Stimulated activated naive B cell treated with anti-CD40 and anti-IgM and Interleukin-4, amounts not matched to agents 10 μg/mL and 1 μg/mL and 100 μg/mL, for 72 hours (primary cell): ENCODE measurements at regions not wholly inside any gene's neighbourhood (a gene's known extent, or its start where the extent isn't known, plus 50 kb on each side); places are given as distances from the start of the nearest gene placed in this dataset.

ENCODE experiments used
- ATAC-seq, 2 donors: fragments of 150-1000 bp; cut with Tn5 transposase; replicated peaks; 2 replicates each; pipeline ENCODE4 v1.10.0; 2021; ENCODE audit warnings: moderate library complexity in 1 of 2
- DNase-seq: peaks from one replicate; pipeline ENCODE4 v3.0.0; 2021
- H3K27ac Mint-ChIP-seq: one replicate; pipeline ENCODE4 v1.8.0; 2022; ENCODE audit warnings: mild to moderate bottlenecking, mixed read lengths
- H3K27me3 Mint-ChIP-seq, 2 donors: one replicate each; pipeline ENCODE4 v1.8.0; 2022; ENCODE audit warnings: mixed read lengths in 2 of 2
- H3K36me3 Mint-ChIP-seq, 2 donors: one replicate each; pipeline ENCODE4 v1.8.0; 2022; ENCODE audit warnings: mixed read lengths in 2 of 2, mild to moderate bottlenecking in 1 of 2
- H3K4me1 Mint-ChIP-seq, 2 donors: one replicate each; pipeline ENCODE4 v1.8.0; 2022; ENCODE audit warnings: mixed read lengths in 2 of 2, mild to moderate bottlenecking in 1 of 2
- H3K4me3 Mint-ChIP-seq, 2 donors: one replicate each; pipeline ENCODE4 v1.8.0; 2022; ENCODE audit warnings: mild to moderate bottlenecking in 2 of 2, mixed read lengths in 2 of 2, moderate library complexity in 1 of 2
- H3K9me3 Mint-ChIP-seq, 2 donors: one replicate each; pipeline ENCODE4 v1.8.0; 2022; ENCODE audit warnings: mixed read lengths in 2 of 2, mild to moderate bottlenecking in 1 of 2

- H3K36me3 Mint-ChIP-seq = no peaks in the 10 kb centered on the region
- H3K27ac Mint-ChIP-seq = no peak overlapping the region
- no peak overlapping the region for H3K4me3 Mint-ChIP-seq
- DNase-seq (no peak), ATAC-seq (no peak)
- no peaks in the 10 kb centered on the region for H3K4me1 Mint-ChIP-seq
- H3K9me3 Mint-ChIP-seq = no peaks in the 10 kb centered on the region
- no peaks in the 10 kb centered on the region for H3K27me3 Mint-ChIP-seq
Observed at GRCh38 chr1:83545066-83545862, 453.7 kb downstream of the TTLL7 start.

- Mint-ChIP-seq H3K4me3 (no peak overlapping the region), H3K9me3 (no peaks in the 10 kb centered on the region), H3K36me3 (no peaks in the 10 kb centered on the region), H3K4me1 (no peaks in the 10 kb centered on the region), H3K27ac (no peak overlapping the region), H3K27me3 (no peaks in the 10 kb centered on the region)
- ATAC-seq (no peak), DNase-seq (no peak)
Observed at GRCh38 chr1:83543222-83543973, 455.5 kb downstream of the TTLL7 start.

- no peak overlapping the region for H3K27ac Mint-ChIP-seq
- H3K27me3 Mint-ChIP-seq = no peaks in the 10 kb centered on the region
- no peak for DNase-seq
- peaks cover 5 to 8% of the 10 kb centered on the region in 2 donors for H3K9me3 Mint-ChIP-seq
- no peak for ATAC-seq
- H3K4me3 Mint-ChIP-seq = no peak overlapping the region
- no peaks in the 10 kb centered on the region for H3K36me3 Mint-ChIP-seq
- no peaks in the 10 kb centered on the region for H3K4me1 Mint-ChIP-seq
Observed at GRCh38 chr1:83531521-83532309, 467.2 kb downstream of the TTLL7 start.

GRCh38 chr1:83530506-83530905 is 468.4 kb downstream of the TTLL7 start:
- Mint-ChIP-seq H3K9me3 (peaks cover 5 to 8% of the 10 kb centered on the region in 2 donors), H3K4me1 (no peaks in the 10 kb centered on the region), H3K27me3 (no peaks in the 10 kb centered on the region), H3K36me3 (no peaks in the 10 kb centered on the region), H3K4me3 (no peak overlapping the region), H3K27ac (no peak overlapping the region)
- DNase-seq (no peak), ATAC-seq (no peak)

DNA sequence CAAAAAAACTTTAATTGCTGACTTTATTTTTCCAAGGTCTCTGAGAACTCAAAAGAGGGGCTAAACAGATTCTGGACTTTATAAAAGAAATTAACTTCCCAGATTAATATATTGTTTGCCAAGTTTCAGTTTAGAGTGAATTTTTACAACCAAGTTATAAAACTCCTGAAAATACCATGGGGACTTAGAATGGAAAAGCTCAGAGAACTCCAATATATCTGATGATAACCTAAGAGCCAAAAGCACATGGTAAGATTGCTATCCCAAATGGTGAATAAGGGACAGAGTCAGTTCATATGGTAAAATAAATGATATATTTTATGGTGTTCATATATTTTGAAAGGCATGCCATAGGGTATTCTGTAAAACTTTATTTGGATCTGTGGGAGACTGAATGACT is 470.9 kb downstream of the TTLL7 start:
- Mint-ChIP-seq H3K27me3 (no peaks in the 10 kb centered on the region), H3K4me1 (no peaks in the 10 kb centered on the region), H3K27ac (no peak overlapping the region), H3K4me3 (no peak overlapping the region), H3K36me3 (no peaks in the 10 kb centered on the region), H3K9me3 (peaks cover 0 to 4% of the 10 kb centered on the region in 2 donors)
- ATAC-seq (no peak), DNase-seq (no peak)

- Mint-ChIP-seq H3K36me3 (no peaks in the 10 kb centered on the region), H3K9me3 (no peaks in the 10 kb centered on the region), H3K27me3 (no peaks in the 10 kb centered on the region), H3K4me1 (no peaks in the 10 kb centered on the region), H3K4me3 (no peak overlapping the region), H3K27ac (no peak overlapping the region)
- ATAC-seq (no peak), DNase-seq (no peak)
Observed at GRCh38 chr1:83520797-83521196, 478.1 kb downstream of the TTLL7 start.

DNA sequence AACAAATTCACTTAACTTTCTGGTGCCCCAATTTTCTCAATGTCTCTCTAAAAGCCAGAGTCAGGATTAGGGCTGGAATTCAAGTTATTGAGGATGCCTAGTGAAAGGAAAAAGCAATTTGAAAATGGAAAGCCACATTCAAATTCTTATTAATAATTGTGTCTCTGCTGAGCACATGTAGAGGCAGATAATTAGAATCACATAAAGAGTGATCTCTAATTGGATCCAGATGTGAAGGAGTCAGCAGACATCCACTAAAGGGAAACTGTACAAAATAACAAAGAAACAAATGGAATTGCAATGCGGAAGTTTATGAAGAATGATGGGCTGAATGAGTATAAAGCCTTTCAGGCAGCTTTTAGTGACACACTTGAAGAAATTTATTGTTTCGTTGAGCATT is 482.6 kb downstream of the TTLL7 start:
- Mint-ChIP-seq H3K4me3 (no peak overlapping the region), H3K36me3 (no peaks in the 10 kb centered on the region), H3K27me3 (no peaks in the 10 kb centered on the region), H3K4me1 (no peaks in the 10 kb centered on the region), H3K9me3 (no peaks in the 10 kb centered on the region), H3K27ac (no peak overlapping the region)
- DNase-seq (no peak), ATAC-seq (no peak)

- Mint-ChIP-seq H3K4me3 (no peak overlapping the region), H3K4me1 (no peaks in the 10 kb centered on the region), H3K36me3 (no peaks in the 10 kb centered on the region), H3K9me3 (no peaks in the 10 kb centered on the region), H3K27me3 (no peaks in the 10 kb centered on the region), H3K27ac (no peak overlapping the region)
- no peak for DNase-seq
- ATAC-seq = no peak
Observed at GRCh38 chr1:83515578-83516154, 483.3 kb downstream of the TTLL7 start.

- no peak for ATAC-seq
- no peaks in the 10 kb centered on the region for H3K27me3 Mint-ChIP-seq
- no peak overlapping the region for H3K27ac Mint-ChIP-seq
- H3K9me3 Mint-ChIP-seq = no peaks in the 10 kb centered on the region
- no peak overlapping the region for H3K4me3 Mint-ChIP-seq
- no peaks in the 10 kb centered on the region for H3K36me3 Mint-ChIP-seq
- no peaks in the 10 kb centered on the region for H3K4me1 Mint-ChIP-seq
- DNase-seq = no peak
Observed at GRCh38 chr1:83512373-83513193, 486.3 kb downstream of the TTLL7 start.

DNA sequence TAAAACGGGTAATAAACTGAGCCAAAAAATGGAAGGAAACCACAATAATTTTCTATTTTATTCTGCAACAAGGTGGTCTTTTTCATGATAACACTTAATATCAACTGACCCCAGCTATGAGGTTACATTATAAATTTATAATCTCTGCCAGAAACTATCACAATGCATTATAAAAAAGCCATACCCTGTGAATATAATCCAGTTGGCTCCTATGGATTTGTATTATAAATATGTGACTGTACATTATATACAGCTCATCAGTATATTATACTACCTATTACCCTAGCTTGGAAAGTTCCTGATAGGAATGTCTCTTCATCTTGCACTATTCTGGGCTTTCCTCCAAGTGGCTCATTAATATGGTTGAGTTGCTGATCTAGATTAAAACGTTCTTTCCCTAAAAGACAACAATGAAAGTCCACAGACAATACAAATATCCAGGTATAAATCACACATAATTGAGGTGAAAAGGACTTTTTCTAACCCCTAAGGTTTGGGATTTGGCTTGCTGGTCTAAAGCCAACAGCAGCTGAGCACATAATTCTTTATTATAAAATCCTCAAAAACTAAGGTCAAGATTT is 487.7 kb downstream of the TTLL7 start:
- ATAC-seq = no peak
- H3K4me1 Mint-ChIP-seq = no peaks in the 10 kb centered on the region
- no peaks in the 10 kb centered on the region for H3K27me3 Mint-ChIP-seq
- no peak overlapping the region for H3K27ac Mint-ChIP-seq
- H3K36me3 Mint-ChIP-seq = no peaks in the 10 kb centered on the region
- H3K4me3 Mint-ChIP-seq = no peak overlapping the region
- H3K9me3 Mint-ChIP-seq = no peaks in the 10 kb centered on the region
- no peak for DNase-seq

GRCh38 chr1:83509301-83509781 is 489.6 kb downstream of the TTLL7 start:
- Mint-ChIP-seq H3K27ac (no peak overlapping the region), H3K27me3 (no peaks in the 10 kb centered on the region), H3K9me3 (peaks cover 0 to 1% of the 10 kb centered on the region in 2 donors), H3K4me3 (no peak overlapping the region), H3K4me1 (peaks cover 0 to 2% of the 10 kb centered on the region in 2 donors), H3K36me3 (no peaks in the 10 kb centered on the region)
- ATAC-seq (no peak), DNase-seq (no peak)

- peaks cover 0 to 1% of the 10 kb centered on the region in 2 donors for H3K9me3 Mint-ChIP-seq
- DNase-seq = peak; percentile 10
- peak; percentile 75 to 92 for ATAC-seq
- H3K27me3 Mint-ChIP-seq = no peaks in the 10 kb centered on the region
- H3K27ac Mint-ChIP-seq = peak overlapping the region; percentile 48
- peaks cover 0 to 2% of the 10 kb centered on the region in 2 donors for H3K4me1 Mint-ChIP-seq
- no peak overlapping the region for H3K4me3 Mint-ChIP-seq
- no peaks in the 10 kb centered on the region for H3K36me3 Mint-ChIP-seq
Observed at GRCh38 chr1:83508485-83509151, 490.3 kb downstream of the TTLL7 start.

- Mint-ChIP-seq H3K27ac (no peak overlapping the region), H3K4me3 (no peak overlapping the region), H3K9me3 (peaks cover 0 to 1% of the 10 kb centered on the region in 2 donors), H3K4me1 (peaks cover 5 to 9% of the 10 kb centered on the region in 2 donors), H3K36me3 (no peaks in the 10 kb centered on the region), H3K27me3 (no peaks in the 10 kb centered on the region)
- DNase-seq = no peak
- ATAC-seq = no peak
Observed at GRCh38 chr1:83505148-83505547, 493.8 kb downstream of the TTLL7 start.
